ENCODE measurements at regions not wholly inside any gene's neighbourhood (a gene's known extent, or its start where the extent isn't known, plus 50 kb on each side); places are given as distances from the start of the nearest gene placed in this dataset.

GRCh38 chr14:37855871-37856270 lies 260.4 kb downstream of the TTC6 start:
- Histone ChIP-seq H3K4me1 (no peaks in the 10 kb centered on the region), H3K9me3 (no peaks in the 10 kb centered on the region), H3K27me3 (peaks cover 0 to 2% of the 10 kb centered on the region in 2 donors), H3K36me3 (no peaks in the 10 kb centered on the region), H3K4me3 (no peak overlapping the region), H3K27ac (no peak overlapping the region)
- no peak for TF ChIP-seq CTCF (IDR thresholded peaks at IDR 0.05)
- no peak for DNase-seq
- intact Hi-C loops (cut with DNase I; ENCODE audit: low total_unique reads): no loop called here

- no peaks in the 10 kb centered on the region for H3K4me1 ChIP-seq
- intact Hi-C loops (cut with DNase I; ENCODE audit: low total_unique reads): no loop called here
- no peak overlapping the region for H3K27ac ChIP-seq
- no peak overlapping the region for H3K4me3 ChIP-seq
- H3K36me3 ChIP-seq: no peaks in the 10 kb centered on the region
- peaks cover 0 to 2% of the 10 kb centered on the region in 2 donors for H3K27me3 ChIP-seq
- TF ChIP-seq CTCF (IDR thresholded peaks at IDR 0.05): no peak
- DNase-seq: no peak
- H3K9me3 ChIP-seq: no peaks in the 10 kb centered on the region
Observed at GRCh38 chr14:37857774-37858266, 262.4 kb downstream of the TTC6 start.

GRCh38 chr14:37858733-37859132 lies 263.3 kb downstream of the TTC6 start:
- Histone ChIP-seq H3K27me3 (peaks cover 0 to 2% of the 10 kb centered on the region in 2 donors), H3K9me3 (no peaks in the 10 kb centered on the region), H3K27ac (no peak overlapping the region), H3K4me1 (no peaks in the 10 kb centered on the region), H3K36me3 (no peaks in the 10 kb centered on the region), H3K4me3 (no peak overlapping the region)
- no peak for TF ChIP-seq CTCF (IDR thresholded peaks at IDR 0.05)
- DNase-seq: no peak
- intact Hi-C loops (cut with DNase I; ENCODE audit: low total_unique reads): no loop called here

- H3K36me3 ChIP-seq: no peaks in the 10 kb centered on the region
- intact Hi-C loops (cut with DNase I; ENCODE audit: low total_unique reads): no loop called here
- H3K4me1 ChIP-seq: no peaks in the 10 kb centered on the region
- H3K27ac ChIP-seq: no peak overlapping the region
- H3K9me3 ChIP-seq: no peaks in the 10 kb centered on the region
- peaks cover 0 to 2% of the 10 kb centered on the region in 2 donors for H3K27me3 ChIP-seq
- no peak overlapping the region for H3K4me3 ChIP-seq
- no peak for TF ChIP-seq CTCF (IDR thresholded peaks at IDR 0.05)
- no peak for DNase-seq
Observed at GRCh38 chr14:37859177-37859576, 263.7 kb downstream of the TTC6 start.

GRCh38 chr14:37862263-37862662 lies 266.8 kb downstream of the TTC6 start:
- DNase-seq: no peak

More at GRCh38 chr14:37862263-37862662, 266.8 kb downstream of the TTC6 start:
- H3K9me3 ChIP-seq: no peaks in the 10 kb centered on the region
- H3K27ac ChIP-seq: no peak overlapping the region
- peaks cover 0 to 2% of the 10 kb centered on the region in 2 donors for H3K27me3 ChIP-seq
- H3K4me1 ChIP-seq: no peaks in the 10 kb centered on the region
- no peaks in the 10 kb centered on the region for H3K36me3 ChIP-seq
- TF ChIP-seq CTCF (IDR thresholded peaks at IDR 0.05): no peak
- intact Hi-C loops (cut with DNase I; ENCODE audit: low total_unique reads): no loop called here
- no peak overlapping the region for H3K4me3 ChIP-seq

Measured in tibial artery (tissue), 4 donors.